ENCODE measurements at regions not wholly inside any gene's neighbourhood (a gene's known extent, or its start where the extent isn't known, plus 50 kb on each side); places are given as distances from the start of the nearest gene placed in this dataset.

- no peak for DNase-seq
Measured at GRCh38 chr16:86965840-86966550, 351.2 kb downstream of the C16orf95 start.

DNA sequence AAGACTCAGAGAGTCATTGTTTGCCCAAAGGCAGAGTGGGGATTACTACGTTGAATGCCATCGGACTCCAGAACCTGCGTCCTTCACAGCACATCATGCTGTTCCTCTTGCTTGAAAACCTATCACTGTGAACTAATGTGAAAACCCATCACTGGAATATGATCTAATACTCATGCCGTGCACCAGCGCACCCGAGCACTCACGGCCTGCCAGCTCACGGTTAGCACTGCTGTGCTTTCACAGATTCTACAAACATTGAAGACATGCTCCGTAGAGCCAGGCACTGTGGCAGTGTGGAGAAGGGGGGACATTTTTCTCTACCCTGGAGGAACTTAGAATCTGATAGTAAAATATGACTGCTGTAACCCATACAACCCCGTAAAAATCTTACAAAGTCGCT lies 350.4 kb downstream of the C16orf95 start:
- DNase-seq, result no peak

DNA sequence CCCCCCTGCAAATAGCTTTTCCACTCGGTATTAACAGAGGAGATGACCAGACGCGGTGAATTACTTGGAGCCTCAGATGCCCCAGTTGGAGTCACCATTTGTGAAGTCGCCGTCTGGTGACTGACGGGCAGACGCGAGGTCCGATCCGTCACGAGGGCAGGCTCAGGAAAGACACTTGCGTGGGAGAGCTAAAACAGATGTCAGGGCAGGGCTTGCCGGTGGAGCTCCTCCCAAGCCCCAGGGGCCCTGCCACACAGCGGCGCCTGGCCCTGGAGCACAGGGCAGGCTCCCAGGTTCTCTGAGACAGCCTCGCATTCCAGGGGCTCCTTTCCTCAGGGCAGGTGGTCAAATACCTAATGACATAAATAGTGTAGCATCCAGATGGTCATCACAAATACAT lies 348.3 kb downstream of the C16orf95 start:
- DNase-seq, result no peak

DNA sequence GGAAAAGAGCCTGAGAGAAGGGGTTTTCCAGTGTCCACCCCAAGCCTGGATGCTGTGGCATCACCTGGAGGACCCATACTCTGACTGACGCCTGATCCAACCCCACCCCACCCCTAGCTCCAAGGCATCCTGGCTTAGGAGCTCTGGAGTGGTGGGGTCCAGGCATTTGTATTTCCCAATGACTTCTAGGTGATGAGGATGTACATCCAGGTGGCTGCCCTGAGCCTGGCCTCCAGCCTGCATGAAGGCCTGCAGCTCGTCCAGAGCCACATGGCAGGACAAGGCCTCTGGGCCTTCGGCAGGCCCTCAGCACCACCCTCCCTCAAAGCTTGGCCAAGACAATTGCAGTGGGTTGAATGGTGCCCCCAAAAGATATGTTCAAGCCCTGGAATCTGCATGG lies 347.5 kb downstream of the C16orf95 start:
- no peak for DNase-seq

DNA sequence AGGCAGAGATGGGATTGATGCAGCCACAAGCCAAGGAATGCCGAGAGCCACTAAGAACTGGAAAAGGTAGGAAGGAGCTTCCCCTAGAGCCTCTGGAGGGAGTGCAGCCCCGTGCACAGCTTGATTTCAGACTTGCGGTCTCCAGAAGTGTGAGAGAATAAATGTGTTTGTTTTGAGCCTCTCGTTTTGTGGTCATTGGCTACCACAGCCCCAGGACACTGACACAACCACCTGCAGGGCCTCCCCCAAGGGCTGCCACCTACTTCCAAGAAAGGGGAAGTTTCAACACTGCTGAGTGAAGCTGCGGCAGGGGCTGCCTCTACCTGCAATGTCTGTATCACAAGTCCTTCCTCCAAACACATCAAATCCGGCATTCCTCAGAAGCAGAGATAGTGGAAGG lies 346.9 kb downstream of the C16orf95 start:
- DNase-seq, result no peak

DNA sequence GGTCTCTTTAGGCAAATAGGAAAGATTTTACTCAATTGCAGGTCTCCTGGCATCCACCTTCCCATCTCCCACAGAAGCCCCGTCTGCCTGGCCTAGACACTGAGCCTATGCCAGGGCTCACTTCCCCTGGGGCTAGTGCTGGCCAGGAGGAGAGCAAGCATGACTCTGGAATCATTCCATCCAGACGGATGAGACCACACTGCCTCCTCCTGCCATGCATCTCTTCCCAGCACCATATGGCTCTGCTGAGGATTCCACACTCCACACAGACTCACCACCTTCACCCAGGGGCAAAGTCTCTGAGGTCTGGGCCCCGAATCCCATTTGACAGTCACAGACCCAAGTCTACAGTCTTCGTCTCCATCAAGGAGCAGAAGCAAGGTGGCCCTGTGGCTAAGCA lies 346.5 kb downstream of the C16orf95 start:
- DNase-seq, result no peak

GRCh38 chr16:86971251-86971650 lies 345.9 kb downstream of the C16orf95 start:
- no peak for DNase-seq

DNA sequence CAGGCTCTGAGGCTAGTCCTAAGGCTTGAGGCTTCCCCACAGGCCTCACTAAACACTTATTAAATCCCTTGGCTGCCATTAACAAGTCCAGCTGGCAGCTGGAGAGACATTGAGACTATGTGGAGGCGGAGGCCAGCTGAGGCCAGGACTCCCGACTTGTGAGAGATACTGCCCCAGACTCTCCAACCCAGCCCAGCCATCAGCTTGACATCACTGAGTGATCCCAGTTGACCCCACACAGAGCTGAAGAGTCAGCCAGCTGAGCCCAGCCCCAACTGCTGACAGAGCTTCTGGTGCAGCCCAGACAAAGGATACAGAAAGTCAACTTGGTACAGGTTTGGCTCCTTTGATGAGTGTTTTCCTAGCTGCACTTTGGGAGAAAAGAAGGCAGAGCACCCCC lies 343.1 kb downstream of the C16orf95 start:
- DNase-seq, result no peak

DNA sequence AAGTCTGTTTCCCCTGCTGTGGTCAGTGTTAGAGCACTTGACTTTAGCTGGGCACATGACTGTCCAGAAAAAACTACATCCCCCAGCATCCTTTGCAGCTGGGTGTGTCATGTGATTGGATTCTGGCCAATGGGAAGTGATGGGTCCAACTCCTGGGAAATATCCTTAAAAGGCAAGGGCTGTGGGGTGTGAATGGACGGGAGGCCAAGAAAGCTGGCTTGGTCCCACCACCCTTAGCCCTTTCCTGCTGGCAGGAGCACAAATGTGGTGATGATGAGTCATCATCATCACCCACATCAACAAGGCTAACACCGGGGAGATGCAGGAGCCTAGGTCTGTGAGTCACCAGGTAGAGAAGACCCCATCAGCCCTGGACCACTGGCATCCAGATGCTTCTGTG lies 341.7 kb downstream of the C16orf95 start:
- no peak for DNase-seq

GRCh38 chr16:86977076-86977676 lies 340.0 kb downstream of the C16orf95 start:
- no peak for DNase-seq

- DNase-seq, result no peak
Measured at GRCh38 chr16:86978445-86979030, 338.7 kb downstream of the C16orf95 start.

- no peak for DNase-seq
Measured at GRCh38 chr16:86979061-86979460, 338.1 kb downstream of the C16orf95 start.

DNA sequence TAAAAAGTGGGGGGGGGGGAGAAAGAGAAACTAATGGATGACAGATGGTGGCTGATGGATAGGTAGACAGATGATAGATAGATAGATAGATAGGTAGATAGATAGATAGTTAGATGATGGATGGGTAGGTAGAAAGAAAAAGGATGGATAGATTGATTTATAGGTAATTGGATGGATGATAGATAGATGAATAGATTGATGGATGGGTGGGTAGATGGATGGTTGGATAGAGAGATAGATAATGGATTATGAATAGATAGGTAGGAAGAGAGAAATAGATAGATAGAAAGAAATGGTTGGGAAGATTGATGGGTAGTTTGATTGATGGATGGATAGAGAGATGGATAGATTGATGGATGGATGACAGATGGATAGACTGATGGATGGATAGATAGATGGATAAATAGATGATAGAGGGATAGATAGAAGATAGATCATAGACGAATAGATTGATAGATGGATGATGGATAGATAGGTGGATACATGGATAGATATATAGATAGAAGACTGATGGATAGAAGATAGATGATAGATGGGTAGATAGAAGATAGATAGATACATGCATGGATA lies 337.1 kb downstream of the C16orf95 start:
- DNase-seq, result no peak

DNA sequence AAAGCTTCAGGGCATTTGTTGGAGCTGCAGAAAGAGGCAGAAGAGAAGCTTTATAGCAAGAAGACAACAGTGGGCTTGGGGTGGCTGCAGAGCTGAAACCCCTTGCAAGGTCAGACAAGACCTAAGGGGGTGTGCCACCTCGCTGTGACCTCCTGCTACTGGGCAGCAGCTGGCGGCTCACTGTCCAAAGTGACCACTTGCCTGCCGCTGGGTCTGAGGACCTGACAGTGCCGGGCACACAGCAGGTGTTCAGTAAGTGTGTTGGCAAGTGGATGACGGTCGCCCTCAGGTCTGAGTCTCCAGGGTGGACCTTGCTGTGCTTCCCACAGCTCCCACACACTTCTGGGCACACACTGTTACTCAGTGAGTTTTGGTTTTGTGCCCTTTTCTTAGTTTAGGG lies 336.5 kb downstream of the C16orf95 start:
- no peak for DNase-seq

- no peak for DNase-seq
Measured at GRCh38 chr16:86982347-86982596, 334.9 kb downstream of the C16orf95 start.

DNA sequence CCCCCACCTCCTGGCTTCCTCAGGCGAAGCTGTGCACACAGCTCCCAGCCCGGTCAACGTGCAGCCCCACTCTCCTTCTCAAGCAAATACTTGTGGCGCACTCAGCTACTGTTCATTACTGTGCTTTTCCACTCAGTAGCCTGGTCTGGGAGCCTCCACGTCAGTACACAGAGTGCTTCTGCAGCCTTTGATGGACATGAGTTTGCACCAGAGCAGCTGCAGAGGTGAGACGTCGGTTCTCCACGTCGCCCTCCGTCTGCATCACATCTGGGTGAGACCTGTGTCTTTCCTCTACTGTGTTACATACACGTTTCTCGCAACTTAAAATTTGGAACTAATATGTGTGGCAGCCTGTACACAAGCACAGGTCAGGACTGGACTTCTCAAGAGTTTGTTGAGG lies 334.3 kb downstream of the C16orf95 start:
- no peak for DNase-seq

- DNase-seq, result no peak
Measured at GRCh38 chr16:86983621-86984020, 333.6 kb downstream of the C16orf95 start.

- DNase-seq, result no peak
Measured at GRCh38 chr16:86984343-86984742, 332.8 kb downstream of the C16orf95 start.

- DNase-seq, result no peak
Measured at GRCh38 chr16:86984991-86985647, 332.1 kb downstream of the C16orf95 start.

- no peak for DNase-seq
Measured at GRCh38 chr16:86985648-86986015, 331.6 kb downstream of the C16orf95 start.

GRCh38 chr16:86986136-86986535 lies 331.1 kb downstream of the C16orf95 start:
- no peak for DNase-seq

DNA sequence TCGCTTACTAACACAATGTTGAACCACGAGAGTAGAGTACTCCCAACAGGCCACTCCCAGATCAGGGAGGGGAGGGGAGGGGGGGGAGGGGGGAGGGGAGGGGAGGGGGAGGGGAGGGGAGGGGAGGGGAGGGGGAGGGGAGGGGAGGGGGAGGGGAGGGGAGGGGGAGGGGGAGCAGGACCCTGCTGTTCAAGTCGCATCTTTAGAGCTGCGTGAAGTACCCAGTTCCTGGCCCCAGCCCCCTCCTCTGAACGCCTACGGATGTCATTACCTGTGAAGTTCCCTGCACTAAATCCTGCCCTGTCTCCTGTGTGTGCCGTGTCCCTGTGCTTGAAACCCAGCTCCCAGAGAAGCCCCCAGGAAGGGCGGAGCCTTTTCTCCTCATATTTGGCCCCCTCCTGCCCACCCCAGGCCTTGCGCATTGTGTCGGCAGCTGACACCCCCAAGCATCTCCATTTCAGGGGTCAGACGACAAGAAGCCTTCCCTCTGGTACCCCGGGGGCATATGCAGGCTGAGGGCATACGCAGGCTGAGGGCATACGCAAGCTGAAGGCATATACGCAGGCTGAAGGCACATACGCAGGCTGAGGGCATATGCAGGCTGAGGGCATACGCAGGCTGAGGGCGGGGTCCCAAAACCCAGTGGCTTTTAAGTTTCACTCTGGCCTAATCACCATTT lies 330.2 kb downstream of the C16orf95 start:
- DNase-seq, result no peak
